ENCODE measurements at regions not wholly inside any gene's neighbourhood (a gene's known extent, or its start where the extent isn't known, plus 50 kb on each side); places are given as distances from the start of the nearest gene placed in this dataset.

DNA sequence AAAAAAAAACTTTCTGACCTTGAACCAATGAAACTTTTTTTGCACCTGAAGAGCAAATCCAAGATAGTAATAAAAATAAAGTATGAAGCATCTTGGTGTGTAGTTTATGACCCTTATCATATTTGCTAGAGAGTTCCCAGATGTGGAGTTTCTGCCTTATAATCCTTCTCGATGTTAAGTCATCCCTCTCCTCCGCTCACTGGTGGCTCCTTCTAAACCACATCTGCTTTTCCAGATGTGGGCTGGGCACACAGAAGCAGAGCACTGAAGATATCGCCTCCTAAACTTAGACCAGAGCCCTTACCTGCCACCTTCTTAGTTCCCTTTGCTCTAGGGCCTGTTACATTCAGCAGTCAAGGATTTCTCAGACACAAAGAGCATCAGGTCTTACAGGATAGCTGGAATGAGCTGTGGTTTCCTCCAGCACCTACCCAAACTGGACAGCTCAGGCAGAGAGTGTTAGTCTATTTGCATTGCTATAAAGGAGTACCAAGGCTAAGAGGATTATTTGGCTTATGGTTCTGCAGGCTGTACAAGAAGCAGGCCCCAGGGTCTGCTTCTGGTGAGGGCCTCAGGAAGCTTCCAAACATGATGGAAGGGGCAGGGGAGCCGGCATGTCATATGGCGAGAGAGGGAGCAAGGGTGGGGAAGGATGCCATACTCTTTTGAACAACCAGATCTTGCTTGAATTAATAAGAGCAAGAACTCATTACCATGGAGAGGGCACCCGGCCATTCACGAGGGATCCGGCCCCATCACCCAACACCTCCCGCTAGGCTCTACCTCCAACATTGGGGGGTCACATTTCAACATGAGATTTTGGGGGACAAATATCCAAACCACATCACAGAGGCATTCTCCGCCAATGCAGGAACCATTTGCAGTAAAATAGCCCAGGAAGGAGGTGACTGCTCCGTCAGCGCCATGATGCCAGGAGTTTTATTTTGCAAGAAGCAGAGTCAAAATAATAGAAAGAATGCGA lies 75.6 kb upstream of the HELT start:
- Histone ChIP-seq H3K79me2 (ENCODE audit: control insufficient read depth, insufficient read depth, low read length) (no peaks in the 10 kb centered on the region), H3K4me3 (replicated peaks in 1 of 4; ENCODE audit: control extremely low read depth in 1 of 4, insufficient read depth in 1 of 4, low read depth in 3 of 4, low read length in 4 of 4) (no peak overlapping the region), H3K4me2 (ENCODE audit: extremely low read depth, insufficient read depth, low read length) (no peak overlapping the region), H3K27me3 (ENCODE audit: control insufficient read depth, insufficient read depth, low read length) (no peaks in the 10 kb centered on the region), H3K9me3 (ENCODE audit: control insufficient read depth, insufficient read depth, low read depth, low read length) (no peaks in the 10 kb centered on the region), H2AFZ (ENCODE audit: low read length) (no peak overlapping the region), H3K4me1 (ENCODE audit: control insufficient read depth, extremely low read depth, insufficient read depth, low read length) (no peaks in the 10 kb centered on the region), H4K20me1 (ENCODE audit: control insufficient read depth, extremely low read depth, insufficient read depth, low read length) (no peaks in the 10 kb centered on the region), H3K27ac (ENCODE audit: insufficient read depth, low read length) (no peak overlapping the region), H3K36me3 (ENCODE audit: control insufficient read depth, insufficient read depth, low read length) (no peaks in the 10 kb centered on the region), H3K9ac (ENCODE audit: insufficient read depth, low read length) (no peak overlapping the region)
- TF ChIP-seq, protein P1, sequence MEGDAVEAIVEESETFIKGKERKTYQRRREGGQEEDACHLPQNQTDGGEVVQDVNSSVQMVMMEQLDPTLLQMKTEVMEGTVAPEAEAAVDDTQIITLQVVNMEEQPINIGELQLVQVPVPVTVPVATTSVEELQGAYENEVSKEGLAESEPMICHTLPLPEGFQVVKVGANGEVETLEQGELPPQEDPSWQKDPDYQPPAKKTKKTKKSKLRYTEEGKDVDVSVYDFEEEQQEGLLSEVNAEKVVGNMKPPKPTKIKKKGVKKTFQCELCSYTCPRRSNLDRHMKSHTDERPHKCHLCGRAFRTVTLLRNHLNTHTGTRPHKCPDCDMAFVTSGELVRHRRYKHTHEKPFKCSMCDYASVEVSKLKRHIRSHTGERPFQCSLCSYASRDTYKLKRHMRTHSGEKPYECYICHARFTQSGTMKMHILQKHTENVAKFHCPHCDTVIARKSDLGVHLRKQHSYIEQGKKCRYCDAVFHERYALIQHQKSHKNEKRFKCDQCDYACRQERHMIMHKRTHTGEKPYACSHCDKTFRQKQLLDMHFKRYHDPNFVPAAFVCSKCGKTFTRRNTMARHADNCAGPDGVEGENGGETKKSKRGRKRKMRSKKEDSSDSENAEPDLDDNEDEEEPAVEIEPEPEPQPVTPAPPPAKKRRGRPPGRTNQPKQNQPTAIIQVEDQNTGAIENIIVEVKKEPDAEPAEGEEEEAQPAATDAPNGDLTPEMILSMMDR (conservative IDR thresholded peaks at IDR 0.05 in 1 of 2, IDR thresholded peaks at IDR 0.05 in 1 of 2; ENCODE audit: low read depth in 1 of 2, low read length in 2 of 2): no peak
- TF ChIP-seq EZH2 (IDR thresholded peaks at IDR 0.05; ENCODE audit: low read length, missing control alignments): no peak
- DNase-seq (ENCODE audit: low read depth in 2 of 2): no peak

DNA sequence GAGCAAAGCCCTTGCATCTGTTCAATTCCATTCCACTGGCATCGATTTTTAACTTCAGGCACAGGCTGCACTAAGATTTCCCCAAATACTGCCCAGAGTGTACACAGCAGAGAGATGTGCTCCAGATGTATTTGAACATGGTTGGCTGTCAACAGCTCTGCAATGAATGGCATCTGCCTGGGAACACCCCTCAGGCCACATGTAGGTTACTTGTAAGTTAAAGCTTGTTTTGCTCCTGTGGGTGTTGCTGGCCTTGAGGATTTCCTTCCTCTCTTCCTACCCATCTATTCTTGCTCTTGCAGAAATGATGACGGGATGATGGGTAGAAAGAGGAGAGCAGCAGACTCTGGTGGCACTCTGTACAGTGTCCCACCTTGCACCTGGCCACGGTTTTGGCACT lies 69.3 kb upstream of the HELT start:
- H3K36me3 ChIP-seq (ENCODE audit: control insufficient read depth, insufficient read depth, low read length): no peaks in the 10 kb centered on the region
- DNase-seq (ENCODE audit: low read depth in 2 of 2): no peak
- no peaks in the 10 kb centered on the region for H3K9me3 ChIP-seq (ENCODE audit: control insufficient read depth, insufficient read depth, low read depth, low read length)
- H3K27me3 ChIP-seq (ENCODE audit: control insufficient read depth, insufficient read depth, low read length): no peaks in the 10 kb centered on the region
- H4K20me1 ChIP-seq (ENCODE audit: control insufficient read depth, extremely low read depth, insufficient read depth, low read length): no peaks in the 10 kb centered on the region
- no peaks in the 10 kb centered on the region for H3K4me1 ChIP-seq (ENCODE audit: control insufficient read depth, extremely low read depth, insufficient read depth, low read length)
- H3K27ac ChIP-seq (ENCODE audit: insufficient read depth, low read length): no peak overlapping the region
- no peak overlapping the region for H3K9ac ChIP-seq (ENCODE audit: insufficient read depth, low read length)
- no peak overlapping the region for H2AFZ ChIP-seq (ENCODE audit: low read length)
- no peak for TF ChIP-seq EZH2 (IDR thresholded peaks at IDR 0.05; ENCODE audit: low read length, missing control alignments)
- H3K4me3 ChIP-seq (replicated peaks in 1 of 4; ENCODE audit: control extremely low read depth in 1 of 4, insufficient read depth in 1 of 4, low read depth in 3 of 4, low read length in 4 of 4): no peak overlapping the region
- H3K4me2 ChIP-seq (ENCODE audit: extremely low read depth, insufficient read depth, low read length): no peak overlapping the region
- H3K79me2 ChIP-seq (ENCODE audit: control insufficient read depth, insufficient read depth, low read length): no peaks in the 10 kb centered on the region

DNA sequence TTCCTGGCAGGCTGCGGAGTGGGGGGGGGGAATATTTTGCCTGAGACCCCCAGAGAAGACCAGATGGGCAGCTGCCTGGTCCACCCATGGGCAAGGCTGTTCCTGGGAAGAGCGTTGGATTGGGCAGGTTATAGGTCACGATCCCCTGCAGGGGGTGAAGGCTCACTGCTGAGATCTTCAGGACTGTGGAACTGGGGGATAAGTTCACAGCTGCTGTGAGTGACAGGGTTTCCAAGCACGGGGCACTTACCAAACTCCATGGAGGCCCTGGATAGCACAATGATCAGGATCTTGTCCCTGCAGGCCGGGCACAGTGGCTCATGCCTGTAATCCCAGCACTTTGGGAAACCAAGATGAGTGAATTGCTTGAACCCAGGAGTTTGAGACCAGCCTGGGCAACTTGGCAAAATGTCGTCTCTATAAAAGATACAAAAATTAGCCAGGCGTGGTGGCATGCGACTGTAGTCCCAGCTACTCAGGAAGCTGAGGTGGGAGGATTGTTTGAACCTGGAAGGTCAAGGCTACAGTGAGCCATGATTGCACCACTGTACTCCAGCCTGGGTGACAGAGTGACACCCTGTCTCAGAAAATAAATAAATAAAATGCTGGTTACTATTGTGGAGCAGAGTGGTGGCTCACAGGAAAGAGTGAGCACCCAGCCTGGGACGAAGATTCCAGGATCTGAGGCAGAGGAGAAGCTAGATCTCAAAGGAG lies 68.0 kb upstream of the HELT start:
- H3K4me1 ChIP-seq (ENCODE audit: control insufficient read depth, extremely low read depth, insufficient read depth, low read length): no peaks in the 10 kb centered on the region
- H3K4me3 ChIP-seq (replicated peaks in 1 of 4; ENCODE audit: control extremely low read depth in 1 of 4, insufficient read depth in 1 of 4, low read depth in 3 of 4, low read length in 4 of 4): no peak overlapping the region
- no peak overlapping the region for H3K9ac ChIP-seq (ENCODE audit: insufficient read depth, low read length)
- H3K9me3 ChIP-seq (ENCODE audit: control insufficient read depth, insufficient read depth, low read depth, low read length): no peaks in the 10 kb centered on the region
- no peak overlapping the region for H3K4me2 ChIP-seq (ENCODE audit: extremely low read depth, insufficient read depth, low read length)
- no peaks in the 10 kb centered on the region for H3K36me3 ChIP-seq (ENCODE audit: control insufficient read depth, insufficient read depth, low read length)
- no peak overlapping the region for H2AFZ ChIP-seq (ENCODE audit: low read length)
- H3K79me2 ChIP-seq (ENCODE audit: control insufficient read depth, insufficient read depth, low read length): no peaks in the 10 kb centered on the region
- no peaks in the 10 kb centered on the region for H3K27me3 ChIP-seq (ENCODE audit: control insufficient read depth, insufficient read depth, low read length)
- TF ChIP-seq EZH2 (IDR thresholded peaks at IDR 0.05; ENCODE audit: low read length, missing control alignments): no peak
- TF ChIP-seq, protein P1 (conservative IDR thresholded peaks at IDR 0.05 in 1 of 2, IDR thresholded peaks at IDR 0.05 in 1 of 2; ENCODE audit: low read depth in 1 of 2, low read length in 2 of 2): no peak
- no peak for DNase-seq (ENCODE audit: low read depth in 2 of 2)
- no peak overlapping the region for H3K27ac ChIP-seq (ENCODE audit: insufficient read depth, low read length)
- no peaks in the 10 kb centered on the region for H4K20me1 ChIP-seq (ENCODE audit: control insufficient read depth, extremely low read depth, insufficient read depth, low read length)

Measured in fibroblast of lung (primary cell).